ENCODE measurements at regions not wholly inside any gene's neighbourhood (a gene's known extent, or its start where the extent isn't known, plus 50 kb on each side); places are given as distances from the start of the nearest gene placed in this dataset.

DNA sequence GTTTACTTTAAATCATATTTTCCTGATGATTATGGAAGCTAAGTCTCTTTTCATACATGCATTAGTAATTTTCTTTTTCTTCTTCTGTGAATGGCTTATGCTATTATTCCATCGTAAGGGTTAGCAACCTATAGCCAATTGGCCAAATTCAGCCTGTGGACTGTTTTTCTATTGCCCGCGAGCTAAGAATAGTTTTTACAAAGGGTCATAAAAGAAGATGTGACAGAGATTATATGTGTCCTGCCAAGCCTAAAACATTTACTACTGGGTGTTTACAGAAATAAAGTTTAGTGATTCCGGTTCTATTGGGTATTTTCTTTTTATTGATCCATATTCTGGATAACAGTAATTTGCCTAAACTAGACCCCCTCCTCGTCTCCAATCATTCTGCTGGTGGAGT, 268.8 kb upstream of the DIO3 start:
- TF ChIP-seq EZH2 (IDR thresholded peaks at IDR 0.05; ENCODE audit: borderline replicate concordance, insufficient read depth, low read length, poor library complexity, severe bottlenecking) (no peak), TAF1 (IDR thresholded peaks at IDR 0.05; ENCODE audit: low read depth) (no peak), POLR2AphosphoS5 (IDR thresholded peaks at IDR 0.05) (no peak)
- TF ChIP-seq, protein P1, sequence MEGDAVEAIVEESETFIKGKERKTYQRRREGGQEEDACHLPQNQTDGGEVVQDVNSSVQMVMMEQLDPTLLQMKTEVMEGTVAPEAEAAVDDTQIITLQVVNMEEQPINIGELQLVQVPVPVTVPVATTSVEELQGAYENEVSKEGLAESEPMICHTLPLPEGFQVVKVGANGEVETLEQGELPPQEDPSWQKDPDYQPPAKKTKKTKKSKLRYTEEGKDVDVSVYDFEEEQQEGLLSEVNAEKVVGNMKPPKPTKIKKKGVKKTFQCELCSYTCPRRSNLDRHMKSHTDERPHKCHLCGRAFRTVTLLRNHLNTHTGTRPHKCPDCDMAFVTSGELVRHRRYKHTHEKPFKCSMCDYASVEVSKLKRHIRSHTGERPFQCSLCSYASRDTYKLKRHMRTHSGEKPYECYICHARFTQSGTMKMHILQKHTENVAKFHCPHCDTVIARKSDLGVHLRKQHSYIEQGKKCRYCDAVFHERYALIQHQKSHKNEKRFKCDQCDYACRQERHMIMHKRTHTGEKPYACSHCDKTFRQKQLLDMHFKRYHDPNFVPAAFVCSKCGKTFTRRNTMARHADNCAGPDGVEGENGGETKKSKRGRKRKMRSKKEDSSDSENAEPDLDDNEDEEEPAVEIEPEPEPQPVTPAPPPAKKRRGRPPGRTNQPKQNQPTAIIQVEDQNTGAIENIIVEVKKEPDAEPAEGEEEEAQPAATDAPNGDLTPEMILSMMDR (IDR thresholded peaks at IDR 0.05; ENCODE audit: poor library complexity, severe bottlenecking) = no peak
- TF ChIP-seq, protein P2, sequence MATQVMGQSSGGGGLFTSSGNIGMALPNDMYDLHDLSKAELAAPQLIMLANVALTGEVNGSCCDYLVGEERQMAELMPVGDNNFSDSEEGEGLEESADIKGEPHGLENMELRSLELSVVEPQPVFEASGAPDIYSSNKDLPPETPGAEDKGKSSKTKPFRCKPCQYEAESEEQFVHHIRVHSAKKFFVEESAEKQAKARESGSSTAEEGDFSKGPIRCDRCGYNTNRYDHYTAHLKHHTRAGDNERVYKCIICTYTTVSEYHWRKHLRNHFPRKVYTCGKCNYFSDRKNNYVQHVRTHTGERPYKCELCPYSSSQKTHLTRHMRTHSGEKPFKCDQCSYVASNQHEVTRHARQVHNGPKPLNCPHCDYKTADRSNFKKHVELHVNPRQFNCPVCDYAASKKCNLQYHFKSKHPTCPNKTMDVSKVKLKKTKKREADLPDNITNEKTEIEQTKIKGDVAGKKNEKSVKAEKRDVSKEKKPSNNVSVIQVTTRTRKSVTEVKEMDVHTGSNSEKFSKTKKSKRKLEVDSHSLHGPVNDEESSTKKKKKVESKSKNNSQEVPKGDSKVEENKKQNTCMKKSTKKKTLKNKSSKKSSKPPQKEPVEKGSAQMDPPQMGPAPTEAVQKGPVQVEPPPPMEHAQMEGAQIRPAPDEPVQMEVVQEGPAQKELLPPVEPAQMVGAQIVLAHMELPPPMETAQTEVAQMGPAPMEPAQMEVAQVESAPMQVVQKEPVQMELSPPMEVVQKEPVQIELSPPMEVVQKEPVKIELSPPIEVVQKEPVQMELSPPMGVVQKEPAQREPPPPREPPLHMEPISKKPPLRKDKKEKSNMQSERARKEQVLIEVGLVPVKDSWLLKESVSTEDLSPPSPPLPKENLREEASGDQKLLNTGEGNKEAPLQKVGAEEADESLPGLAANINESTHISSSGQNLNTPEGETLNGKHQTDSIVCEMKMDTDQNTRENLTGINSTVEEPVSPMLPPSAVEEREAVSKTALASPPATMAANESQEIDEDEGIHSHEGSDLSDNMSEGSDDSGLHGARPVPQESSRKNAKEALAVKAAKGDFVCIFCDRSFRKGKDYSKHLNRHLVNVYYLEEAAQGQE (IDR thresholded peaks at IDR 0.05; ENCODE audit: borderline replicate concordance) = no peak

All from neural cell (in vitro differentiated cells).